ENCODE measurements at regions not wholly inside any gene's neighbourhood (a gene's known extent, or its start where the extent isn't known, plus 50 kb on each side); places are given as distances from the start of the nearest gene placed in this dataset.
"Not testable (repeated sequence)": the region's sequence is repeated elsewhere in the genome, so short reads cannot be mapped to it uniquely, and the experiment has no call there.

GRCh38 chr14:71240866-71241520 lies 333.7 kb downstream of the PCNX1 start:
- DNase-seq: no peak

- DNase-seq: no peak
Measured at GRCh38 chr14:71242237-71242748, 335.0 kb downstream of the PCNX1 start.

DNA sequence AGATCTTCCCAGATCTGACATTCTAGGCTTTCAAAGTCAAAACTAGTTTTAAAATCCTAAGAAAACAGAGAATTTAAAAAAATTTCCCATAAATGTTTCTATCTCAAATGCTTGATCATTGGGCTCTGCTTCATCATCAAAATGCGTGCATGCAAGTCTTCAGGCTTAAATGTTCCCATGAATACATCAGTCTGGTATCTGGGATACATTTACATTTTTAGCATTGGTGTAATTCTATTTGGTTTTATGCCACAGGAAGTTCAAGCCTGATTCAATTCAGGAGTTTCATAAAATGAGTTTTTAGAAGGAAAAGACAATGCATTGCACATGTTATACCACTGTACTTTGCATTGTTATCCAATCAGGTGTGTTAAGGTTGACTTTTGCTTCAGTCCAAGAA lies 336.4 kb downstream of the PCNX1 start:
- DNase-seq: no peak

- no peak for DNase-seq
Measured at GRCh38 chr14:71244341-71244740, 337.1 kb downstream of the PCNX1 start.

DNA sequence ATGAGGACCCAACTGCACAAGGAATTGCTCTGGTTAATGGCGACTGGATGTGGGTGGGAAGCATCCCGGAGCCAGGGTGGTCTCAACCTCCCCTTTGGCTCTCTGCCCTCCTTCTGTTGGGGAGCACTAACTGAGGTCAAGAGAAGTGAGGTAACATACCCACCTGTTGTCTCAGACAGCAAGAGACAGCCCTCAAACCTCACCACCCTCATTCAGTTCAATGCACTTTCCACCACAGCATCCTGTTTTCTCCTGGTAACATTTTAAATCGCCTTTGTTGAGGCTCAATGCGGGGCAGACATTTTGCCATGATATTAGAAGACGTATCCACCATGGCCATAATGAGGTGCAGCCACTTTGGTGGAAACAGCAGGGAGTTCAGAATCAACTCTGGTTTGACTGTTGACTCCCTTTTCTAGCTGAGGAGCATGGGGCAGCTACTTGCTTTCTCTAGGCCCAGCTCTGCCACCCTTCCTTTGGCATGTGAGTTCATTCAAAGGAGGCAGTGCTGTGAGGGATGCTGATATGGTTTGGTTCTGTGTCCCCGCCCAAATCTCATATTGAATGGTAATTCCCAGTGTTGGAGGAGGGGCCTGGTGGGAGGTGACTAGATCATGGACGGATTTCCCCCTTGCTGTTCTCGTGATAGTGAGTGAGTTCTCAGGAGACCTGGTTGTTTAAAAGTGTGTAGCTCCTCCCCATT lies 338.6 kb downstream of the PCNX1 start:
- DNase-seq: no peak

GRCh38 chr14:71246539-71246938 lies 339.3 kb downstream of the PCNX1 start:
- DNase-seq: no peak

DNA sequence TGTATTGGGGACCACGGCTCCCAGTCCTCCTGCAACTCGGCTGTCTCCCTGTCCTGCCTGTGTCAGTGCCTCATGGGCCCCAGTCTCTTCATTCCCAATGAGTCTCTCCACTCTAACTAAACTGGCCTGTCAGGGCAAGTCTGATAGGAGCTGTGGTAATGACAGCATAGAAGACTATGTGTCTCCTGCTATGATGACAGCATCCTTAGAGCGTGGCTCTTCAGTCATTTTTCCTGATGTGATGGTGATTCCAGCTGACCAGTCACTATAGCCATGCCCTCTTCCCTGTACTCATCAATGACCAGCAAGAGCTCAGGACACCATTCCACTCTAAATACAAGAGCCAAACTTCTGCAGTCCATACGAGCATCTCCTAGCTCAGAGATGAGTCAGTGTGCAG lies 339.8 kb downstream of the PCNX1 start:
- no peak for DNase-seq

- DNase-seq: no peak
Measured at GRCh38 chr14:71248194-71248593, 340.9 kb downstream of the PCNX1 start.

DNA sequence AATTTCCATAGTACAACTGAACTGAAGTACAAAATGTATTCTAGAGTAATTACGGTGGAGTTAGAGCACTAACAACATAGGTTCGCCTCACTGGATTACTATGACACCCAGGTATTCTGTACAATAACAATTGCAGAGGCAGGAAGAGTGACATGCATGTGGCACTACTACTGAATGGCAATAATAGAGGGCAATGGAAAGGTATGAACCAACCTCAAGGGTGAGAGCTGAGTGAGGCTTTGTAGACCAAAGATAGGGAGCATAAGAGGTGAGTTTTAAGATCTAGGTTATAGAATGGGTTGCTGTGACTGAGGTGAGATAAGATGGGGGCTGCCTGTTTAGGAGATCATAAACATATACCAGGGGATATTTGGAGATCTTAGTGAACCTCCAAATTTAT lies 343.1 kb downstream of the PCNX1 start:
- DNase-seq: no peak

DNA sequence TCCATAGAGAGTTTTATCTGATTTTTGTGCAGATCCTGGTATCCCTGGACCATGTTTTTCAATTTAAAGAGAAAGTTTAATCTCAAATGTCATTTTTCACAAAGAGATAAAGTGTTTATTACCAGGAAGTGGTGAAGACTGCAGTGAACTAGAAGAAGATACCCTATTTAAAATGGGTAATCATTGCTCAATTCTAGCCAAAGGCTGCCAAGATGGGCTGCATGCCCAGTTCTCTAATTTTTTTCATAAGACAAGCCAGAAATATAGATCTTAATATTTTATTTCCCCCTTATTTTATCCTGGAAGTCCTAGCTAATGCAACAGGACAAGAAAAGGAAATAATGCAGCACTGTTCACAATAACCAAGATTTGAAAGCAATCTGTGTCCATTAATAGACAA lies 343.5 kb downstream of the PCNX1 start:
- no peak for DNase-seq

GRCh38 chr14:71254091-71254719 lies 346.9 kb downstream of the PCNX1 start:
- not testable (repeated sequence) for DNase-seq

- no peak for DNase-seq
Measured at GRCh38 chr14:71261206-71261605, 353.9 kb downstream of the PCNX1 start.

DNA sequence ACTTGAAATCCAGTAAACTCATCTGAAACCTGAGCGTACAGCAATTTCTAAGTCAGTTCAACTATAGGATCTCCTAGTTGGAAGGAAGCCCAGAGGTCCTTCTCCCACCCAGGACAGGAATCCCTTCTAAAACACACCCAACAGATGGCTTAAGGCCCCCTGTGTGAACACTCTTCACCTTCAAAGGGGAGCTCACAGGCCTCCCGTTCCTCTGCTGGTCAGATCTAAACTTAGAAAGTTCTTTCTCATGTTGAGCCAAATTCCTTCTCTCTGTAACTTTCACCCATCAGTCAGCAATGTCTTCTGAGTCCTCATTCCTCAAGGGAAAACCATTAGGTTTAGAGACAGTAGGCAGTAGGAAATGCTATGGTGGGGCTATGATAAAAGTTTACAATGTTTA lies 355.2 kb downstream of the PCNX1 start:
- no peak for DNase-seq

DNA sequence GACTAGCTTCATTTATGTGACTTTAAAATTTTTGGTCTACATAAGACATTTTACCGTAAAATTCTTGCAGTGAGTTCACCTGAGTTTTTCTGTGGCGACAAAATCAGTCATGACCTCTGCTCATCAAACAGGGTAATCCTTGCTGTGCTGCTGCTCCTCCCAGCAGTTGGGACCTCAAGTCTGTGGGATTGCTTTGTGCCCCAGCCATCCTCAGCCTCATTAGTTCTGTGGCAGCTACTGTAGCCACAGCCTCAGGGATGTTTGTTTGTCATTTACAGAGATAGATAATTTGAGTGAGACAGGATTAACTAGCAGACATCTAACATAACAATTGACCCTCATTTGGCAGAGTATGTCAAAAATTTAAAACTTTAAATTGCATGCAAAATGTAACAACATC lies 357.0 kb downstream of the PCNX1 start:
- DNase-seq: no peak

DNA sequence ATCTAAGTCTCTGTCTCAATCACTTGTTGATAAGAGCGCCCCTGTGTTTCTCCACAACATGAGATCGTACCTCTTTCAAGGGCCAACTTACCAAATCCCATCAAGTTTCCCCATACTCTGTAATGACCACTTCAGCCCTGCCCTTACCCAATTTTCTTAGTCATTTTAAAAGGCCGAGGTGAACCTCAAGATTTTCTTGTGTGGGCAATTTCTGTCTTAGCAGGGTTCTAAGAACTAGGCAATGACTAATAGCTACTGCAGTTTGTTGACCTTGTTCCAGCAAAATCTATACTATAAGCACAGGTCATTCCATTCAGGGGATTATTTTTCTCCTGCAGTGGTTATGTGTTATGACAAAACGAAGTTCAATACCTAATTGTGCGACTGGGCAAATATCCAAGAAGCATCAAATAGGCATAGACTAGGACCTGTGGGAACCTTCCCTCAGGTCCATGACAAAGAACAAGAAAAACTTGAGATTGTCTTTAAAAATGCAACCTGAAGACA lies 359.8 kb downstream of the PCNX1 start:
- no peak for DNase-seq

DNA sequence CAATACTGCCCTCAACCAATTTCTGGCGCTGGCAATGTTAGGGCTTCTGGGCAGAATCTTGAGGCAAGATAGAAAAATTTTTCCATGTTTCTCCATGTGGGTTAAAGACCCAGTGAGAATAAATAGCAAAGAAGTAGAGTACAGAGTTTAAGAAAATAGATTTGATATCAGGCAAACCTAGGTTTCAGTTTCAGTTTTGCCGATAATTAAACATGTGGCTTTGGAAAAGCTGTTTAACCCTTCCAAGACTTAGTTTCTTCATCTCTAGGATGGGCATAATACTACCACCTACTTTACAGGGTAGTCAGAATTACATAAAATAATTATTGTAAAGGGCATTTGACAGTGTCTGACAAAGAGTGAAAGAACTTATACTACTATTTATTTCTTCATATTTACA lies 360.4 kb downstream of the PCNX1 start:
- DNase-seq: no peak

DNA sequence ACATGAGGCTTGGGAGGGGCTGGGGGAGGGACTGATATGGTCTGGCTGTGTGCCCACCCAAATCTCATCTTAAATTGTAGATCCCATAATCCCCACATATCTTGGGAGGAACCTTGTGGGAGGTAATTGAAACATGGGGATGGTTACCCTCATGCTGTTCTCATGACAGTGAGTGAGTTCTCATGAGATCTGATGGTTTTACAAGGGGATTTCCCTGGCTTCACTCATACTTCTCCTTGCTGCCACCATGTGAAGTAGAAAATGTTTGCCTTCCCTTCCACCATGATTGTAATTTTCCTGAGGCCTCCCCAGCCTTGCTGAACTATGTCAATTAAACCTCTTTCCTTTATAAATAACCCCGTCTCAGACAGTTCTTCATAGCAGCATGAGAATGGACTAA lies 362.9 kb downstream of the PCNX1 start:
- DNase-seq: no peak

DNA sequence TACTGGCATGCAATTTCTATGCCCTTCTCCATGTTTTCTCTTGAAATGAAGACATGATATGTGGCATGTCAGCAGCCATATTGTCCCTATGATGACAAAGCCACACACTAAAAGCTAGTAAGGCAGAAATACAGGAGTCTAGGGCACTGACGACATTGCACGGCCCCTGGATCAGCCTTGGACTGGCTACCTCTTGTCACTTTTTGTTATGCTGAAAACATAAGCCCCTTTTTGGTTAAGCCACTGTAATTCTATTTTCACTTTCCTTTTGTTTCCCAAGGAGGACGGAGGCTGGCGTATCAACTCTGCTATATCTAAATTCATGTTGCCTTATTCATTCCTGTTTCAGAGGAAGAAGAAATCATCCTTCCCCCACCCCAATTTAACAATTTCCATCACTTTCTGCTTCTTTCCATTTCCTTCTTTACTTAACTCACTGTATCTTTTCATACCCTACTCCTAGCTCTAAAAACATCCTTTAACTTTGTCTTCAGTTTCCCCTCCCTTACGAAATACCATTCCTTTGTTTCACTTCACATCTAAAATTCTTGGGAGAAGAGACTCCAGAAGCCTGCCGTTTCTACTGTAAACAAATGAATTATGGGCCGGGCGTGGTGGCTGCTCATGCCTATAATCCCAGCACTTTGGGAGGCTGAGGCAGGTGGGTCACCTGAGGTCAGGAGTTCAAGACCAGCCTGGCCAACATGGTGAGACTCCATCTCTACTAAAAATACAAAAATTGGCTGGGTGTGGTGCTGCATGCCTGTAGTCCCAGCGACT lies 364.1 kb downstream of the PCNX1 start:
- DNase-seq: no peak

DNA sequence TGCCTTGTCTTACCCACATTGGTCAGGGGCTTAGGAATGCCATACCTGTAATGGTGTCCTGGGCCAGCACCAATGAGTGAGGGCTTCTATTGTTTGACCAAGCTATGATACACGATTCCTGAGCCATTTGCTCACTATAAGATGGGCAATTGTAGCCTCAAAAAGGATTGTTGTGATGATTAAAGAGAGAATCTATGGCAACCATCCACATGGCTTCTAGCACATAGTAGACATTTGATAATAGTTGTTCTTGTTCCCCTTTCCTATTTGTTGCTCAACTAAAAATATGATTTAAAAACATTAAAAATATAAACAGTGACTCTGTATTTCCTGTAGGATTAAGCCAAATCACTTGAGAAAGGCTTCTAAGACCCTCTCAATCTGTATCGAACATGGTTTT lies 366.1 kb downstream of the PCNX1 start:
- no peak for DNase-seq

GRCh38 chr14:71284048-71284447 lies 376.8 kb downstream of the PCNX1 start:
- DNase-seq: no peak

- no peak for DNase-seq
Measured at GRCh38 chr14:71286126-71286525, 378.9 kb downstream of the PCNX1 start.

DNA sequence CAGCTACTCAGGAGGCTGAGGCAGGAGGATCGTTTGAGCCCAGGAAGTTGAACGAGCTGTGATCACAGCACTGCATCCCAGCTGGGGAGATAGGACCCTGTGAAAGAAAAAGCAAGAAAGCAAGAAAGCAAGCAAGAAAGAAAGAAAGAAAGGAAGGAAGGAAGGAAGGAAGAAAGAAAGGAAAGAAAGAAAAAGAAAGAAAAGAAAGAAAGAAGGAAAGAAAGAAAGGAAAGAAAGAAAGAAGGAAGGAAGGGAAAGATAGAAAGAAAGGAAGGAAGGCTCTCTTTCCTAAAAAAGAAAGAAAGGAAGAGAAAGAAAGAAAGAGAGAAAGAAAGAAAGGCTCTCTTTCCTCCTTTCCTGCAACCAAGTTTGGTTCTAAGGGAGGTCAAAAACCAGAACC lies 380.3 kb downstream of the PCNX1 start:
- DNase-seq: no peak

DNA sequence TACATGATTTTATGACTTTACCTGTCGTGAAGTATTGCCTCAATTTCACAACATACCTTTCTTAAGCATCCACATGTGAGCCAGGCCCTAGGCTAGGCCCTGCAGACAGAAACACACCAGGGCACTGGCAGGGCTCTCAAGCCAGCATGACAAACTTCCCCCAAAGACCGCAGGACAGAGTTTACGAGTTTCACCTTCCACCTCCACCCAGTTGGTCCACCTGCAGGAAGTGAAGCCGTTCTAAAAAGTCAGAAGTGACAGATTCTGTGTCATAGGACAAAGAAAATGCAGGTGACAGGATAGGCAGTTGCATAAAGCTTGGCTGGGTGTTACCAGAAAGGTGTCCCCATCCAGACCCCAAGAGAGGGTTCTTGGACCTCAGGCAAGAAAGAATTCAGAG lies 382.3 kb downstream of the PCNX1 start:
- DNase-seq: no peak

Measured in NCI-H1417 treated with DMSO at 0.1 percent for 48 hours (cell line).